GM18907 (cell line): ENCODE measurements at regions not wholly inside any gene's neighbourhood (a gene's known extent, or its start where the extent isn't known, plus 50 kb on each side); places are given as distances from the start of the nearest gene placed in this dataset.
"Not testable (repeated sequence)": the region's sequence is repeated elsewhere in the genome, so short reads cannot be mapped to it uniquely, and the experiment has no call there.

ENCODE experiments used
- ATAC-seq: cut with Tn5 transposase; IDR thresholded peaks from one replicate; pipeline ENCODE4 v1.9.1; 2021; ENCODE audit warnings: mild to moderate bottlenecking, moderate library complexity; ENCODE audit not compliant: unreplicated experiment

- ATAC-seq, result peak; percentile 79
These were observed 252.8 kb upstream of the ADGRL2 start for GRCh38 chr1:81547912-81548303.

- peak; percentile 16 for ATAC-seq
These were observed 253.3 kb upstream of the ADGRL2 start for GRCh38 chr1:81547261-81547911.

- ATAC-seq, result no peak
These were observed 255.0 kb upstream of the ADGRL2 start for GRCh38 chr1:81545734-81546133.

GRCh38 chr1:81543764-81544163 lies 257.0 kb upstream of the ADGRL2 start:
- no peak for ATAC-seq

GRCh38 chr1:81542196-81542595 lies 258.5 kb upstream of the ADGRL2 start:
- ATAC-seq, result no peak

- no peak for ATAC-seq
These were observed 260.5 kb upstream of the ADGRL2 start for GRCh38 chr1:81540216-81540615.

- no peak for ATAC-seq
These were observed 271.7 kb upstream of the ADGRL2 start for GRCh38 chr1:81529014-81529413.

- no peak for ATAC-seq
These were observed 275.6 kb upstream of the ADGRL2 start for GRCh38 chr1:81525085-81525484.

- no peak for ATAC-seq
These were observed 280.7 kb upstream of the ADGRL2 start for GRCh38 chr1:81519987-81520386.

- ATAC-seq, result no peak
These were observed 282.7 kb upstream of the ADGRL2 start for GRCh38 chr1:81517987-81518386.

GRCh38 chr1:81513796-81514354 lies 286.9 kb upstream of the ADGRL2 start:
- ATAC-seq, result no peak

GRCh38 chr1:81512252-81513003 lies 288.3 kb upstream of the ADGRL2 start:
- ATAC-seq, result no peak

- no peak for ATAC-seq
These were observed 289.5 kb upstream of the ADGRL2 start for GRCh38 chr1:81511281-81511680.

- ATAC-seq, result no peak
These were observed 290.0 kb upstream of the ADGRL2 start for GRCh38 chr1:81510701-81511100.

GRCh38 chr1:81509594-81509993 lies 291.1 kb upstream of the ADGRL2 start:
- no peak for ATAC-seq

GRCh38 chr1:81506699-81507098 lies 294.0 kb upstream of the ADGRL2 start:
- ATAC-seq, result no peak

- ATAC-seq, result peak; percentile 95
These were observed 294.9 kb upstream of the ADGRL2 start for GRCh38 chr1:81505831-81506230.

GRCh38 chr1:81504820-81505219 lies 295.9 kb upstream of the ADGRL2 start:
- ATAC-seq, result not testable (repeated sequence)

GRCh38 chr1:81502705-81503104 lies 298.0 kb upstream of the ADGRL2 start:
- ATAC-seq, result not testable (repeated sequence)

GRCh38 chr1:81501485-81501884 lies 299.2 kb upstream of the ADGRL2 start:
- ATAC-seq, result not testable (repeated sequence)

- ATAC-seq, result no peak
These were observed 301.2 kb upstream of the ADGRL2 start for GRCh38 chr1:81499487-81499886.
